ENCODE measurements at regions not wholly inside any gene's neighbourhood (a gene's known extent, or its start where the extent isn't known, plus 50 kb on each side); places are given as distances from the start of the nearest gene placed in this dataset.

DNA sequence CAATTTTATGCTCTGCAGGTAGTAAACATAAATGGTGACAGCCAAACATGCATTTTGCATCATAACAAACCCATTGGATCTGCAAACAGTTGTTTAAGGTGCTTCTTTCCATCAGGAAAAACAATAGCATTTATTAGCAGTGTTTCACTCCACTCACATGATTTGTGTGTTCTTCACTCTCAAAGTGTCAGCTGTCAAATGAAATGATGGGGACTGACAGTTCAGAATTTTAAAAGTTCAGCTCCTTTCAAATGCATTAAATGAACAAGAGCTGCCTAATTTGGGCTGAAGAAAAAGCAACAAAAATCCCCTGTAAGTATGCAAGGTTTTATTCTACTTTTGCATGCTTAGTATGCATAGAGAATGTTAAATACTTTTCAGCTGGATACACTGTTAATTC lies 145.2 kb upstream of the CDIN1 start:
- TF ChIP-seq, protein P1, sequence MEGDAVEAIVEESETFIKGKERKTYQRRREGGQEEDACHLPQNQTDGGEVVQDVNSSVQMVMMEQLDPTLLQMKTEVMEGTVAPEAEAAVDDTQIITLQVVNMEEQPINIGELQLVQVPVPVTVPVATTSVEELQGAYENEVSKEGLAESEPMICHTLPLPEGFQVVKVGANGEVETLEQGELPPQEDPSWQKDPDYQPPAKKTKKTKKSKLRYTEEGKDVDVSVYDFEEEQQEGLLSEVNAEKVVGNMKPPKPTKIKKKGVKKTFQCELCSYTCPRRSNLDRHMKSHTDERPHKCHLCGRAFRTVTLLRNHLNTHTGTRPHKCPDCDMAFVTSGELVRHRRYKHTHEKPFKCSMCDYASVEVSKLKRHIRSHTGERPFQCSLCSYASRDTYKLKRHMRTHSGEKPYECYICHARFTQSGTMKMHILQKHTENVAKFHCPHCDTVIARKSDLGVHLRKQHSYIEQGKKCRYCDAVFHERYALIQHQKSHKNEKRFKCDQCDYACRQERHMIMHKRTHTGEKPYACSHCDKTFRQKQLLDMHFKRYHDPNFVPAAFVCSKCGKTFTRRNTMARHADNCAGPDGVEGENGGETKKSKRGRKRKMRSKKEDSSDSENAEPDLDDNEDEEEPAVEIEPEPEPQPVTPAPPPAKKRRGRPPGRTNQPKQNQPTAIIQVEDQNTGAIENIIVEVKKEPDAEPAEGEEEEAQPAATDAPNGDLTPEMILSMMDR (conservative IDR thresholded peaks at IDR 0.05), result no peak
- TF ChIP-seq ZFX (IDR thresholded peaks at IDR 0.05), result no peak

Data from C4-2B (cell line).